ENCODE measurements at regions not wholly inside any gene's neighbourhood (a gene's known extent, or its start where the extent isn't known, plus 50 kb on each side); places are given as distances from the start of the nearest gene placed in this dataset.

GRCh38 chr6:96466147-96466863, 55.3 kb upstream of the UFL1 start:
- DNase-seq: peak; percentile 16

DNA sequence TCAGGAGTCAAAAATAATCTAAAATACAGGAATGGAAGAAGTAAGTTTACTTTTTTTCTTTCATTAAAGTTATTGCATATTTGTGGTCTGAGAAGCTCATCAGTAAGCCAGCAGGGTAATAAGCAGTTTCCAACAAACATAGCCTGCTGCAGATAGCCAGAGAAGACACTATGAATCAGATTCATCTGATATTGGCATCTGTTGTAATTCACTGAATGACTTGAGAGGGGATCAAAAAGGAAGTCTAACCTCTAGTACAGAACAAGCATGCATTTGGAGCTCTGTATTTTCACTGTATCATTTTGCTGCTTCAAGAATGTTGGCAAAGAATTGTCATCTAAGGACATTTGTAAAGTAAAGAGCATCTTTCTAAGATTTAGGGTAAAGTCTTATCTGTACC, 53.8 kb upstream of the UFL1 start:
- DNase-seq: no peak

DNA sequence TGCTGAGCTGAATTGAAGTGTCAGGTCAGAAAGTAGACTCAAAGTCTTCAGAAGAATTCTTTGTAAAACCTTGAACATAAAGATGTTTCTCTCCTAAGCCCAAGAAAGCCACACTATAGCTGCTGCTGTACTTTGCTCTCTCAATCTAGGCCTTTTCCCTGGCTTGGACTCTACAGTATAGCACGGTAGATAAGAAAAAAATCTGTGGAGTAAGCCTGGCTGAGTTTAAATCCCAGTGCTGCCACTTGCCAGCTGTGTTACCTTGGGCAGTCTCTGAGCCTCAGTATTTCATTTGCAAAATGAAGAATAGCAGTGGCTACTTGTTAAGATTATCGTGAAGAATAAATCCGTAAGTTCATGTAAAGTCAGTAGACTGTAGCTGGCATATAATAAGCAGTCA, 53.3 kb upstream of the UFL1 start:
- no peak for DNase-seq

DNA sequence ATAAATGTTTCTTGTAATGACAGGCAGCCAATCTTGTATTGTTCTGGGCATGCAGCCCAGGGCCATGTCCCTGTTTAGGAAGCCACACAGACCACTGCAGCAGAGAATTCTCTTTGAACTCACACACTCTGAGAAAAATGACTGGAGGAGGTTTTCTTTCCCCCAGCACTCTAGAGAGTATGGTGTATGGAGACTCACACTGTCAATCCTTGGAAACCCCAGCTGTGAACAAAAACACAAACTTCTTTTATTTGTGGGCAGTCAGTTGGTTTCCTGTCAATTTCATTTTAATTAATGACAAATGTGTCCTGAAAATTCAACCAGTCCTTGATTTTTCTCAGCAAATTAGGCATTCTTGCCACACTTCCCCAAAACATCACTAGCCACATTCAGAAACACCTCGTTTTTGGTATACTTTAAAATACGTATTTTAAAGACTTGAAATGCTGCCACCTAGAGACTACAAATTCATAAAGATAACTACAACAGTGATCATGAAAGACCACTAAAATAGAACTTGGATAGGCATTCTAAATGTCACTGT, 52.9 kb upstream of the UFL1 start:
- peak; percentile 19 for DNase-seq

DNA sequence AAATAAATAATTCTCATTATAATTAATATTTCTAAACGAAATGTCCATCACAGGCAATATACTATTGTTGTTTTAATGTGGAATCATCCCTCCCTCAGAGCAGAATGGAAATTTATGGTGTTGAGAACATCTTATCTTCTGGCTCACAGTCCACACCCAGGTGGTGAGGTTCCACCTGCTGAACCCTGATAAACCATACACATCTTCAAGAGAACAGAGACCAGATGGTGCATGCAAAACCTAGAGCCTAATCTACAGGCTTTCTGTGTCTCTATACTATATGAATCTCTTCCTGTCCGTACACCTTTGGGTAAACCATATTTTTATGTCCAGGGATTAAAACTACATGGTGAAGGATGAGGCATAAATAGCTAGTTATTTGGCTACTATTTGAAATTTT, 52.3 kb upstream of the UFL1 start:
- no peak for DNase-seq

GRCh38 chr6:96470296-96470695, 51.3 kb upstream of the UFL1 start:
- no peak for DNase-seq

All from CD4-positive, alpha-beta T cell treated with Interleukin-17A for 1 hour (primary cell).